Breast epithelium (tissue), 3 donors: ENCODE measurements at regions not wholly inside any gene's neighbourhood (a gene's known extent, or its start where the extent isn't known, plus 50 kb on each side); places are given as distances from the start of the nearest gene placed in this dataset.

Source experiments
- CTCF ChIP-seq, 3 donors: fragments of 450-650 bp; IDR thresholded peaks; one replicate each; pipeline ENCODE4 v1.5.1; 2016 to 2017; ENCODE audit warnings: antibody characterized with exemption in 3 of 3, mild to moderate bottlenecking in 3 of 3, moderate library complexity in 3 of 3
- POLR2AphosphoS5 ChIP-seq, 3 donors: sonication (generic); formaldehyde crosslinking; IDR thresholded peaks; one replicate each; pipeline ENCODE4 v1.6.1; 2017; ENCODE audit warnings: antibody characterized with exemption in 3 of 3

DNA sequence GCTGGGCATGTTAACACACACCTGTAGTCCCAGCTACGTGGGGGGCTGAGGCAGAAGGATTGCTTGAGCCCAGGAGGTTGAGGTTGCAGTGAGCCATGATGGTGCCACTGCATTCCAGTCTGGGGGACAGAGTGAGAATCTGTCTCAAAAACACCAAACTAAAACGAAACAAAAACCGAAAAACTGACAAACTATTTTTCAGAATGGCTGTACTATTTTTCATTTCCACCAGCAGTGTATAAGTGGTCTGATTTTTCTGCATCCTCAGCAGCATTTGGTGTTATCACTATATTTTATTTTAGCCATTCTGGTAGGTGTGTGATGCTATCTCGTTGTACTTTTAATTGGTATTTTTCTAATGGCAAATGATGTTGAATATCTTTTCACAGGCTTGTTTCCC is 95.2 kb downstream of the PDCL3 start:
- TF ChIP-seq CTCF (IDR thresholded peaks at IDR 0.05) (no peak), POLR2AphosphoS5 (IDR thresholded peaks at IDR 0.05) (no peak)
